ENCODE measurements at regions not wholly inside any gene's neighbourhood (a gene's known extent, or its start where the extent isn't known, plus 50 kb on each side); places are given as distances from the start of the nearest gene placed in this dataset.
"Not testable (repeated sequence)": the region's sequence is repeated elsewhere in the genome, so short reads cannot be mapped to it uniquely, and the experiment has no call there.

- DNase-seq (ENCODE audit: low spot score): no peak
Measured at GRCh38 chr7:93830141-93830925, 60.2 kb downstream of the TFPI2 start.

- DNase-seq (ENCODE audit: low spot score): no peak
Measured at GRCh38 chr7:93828260-93828659, 62.3 kb downstream of the TFPI2 start.

- DNase-seq (ENCODE audit: low spot score): no peak
Measured at GRCh38 chr7:93823621-93824020, 66.9 kb downstream of the TFPI2 start.

GRCh38 chr7:93821463-93821862, 69.1 kb downstream of the TFPI2 start:
- DNase-seq (ENCODE audit: low spot score): no peak

- no peak for DNase-seq (ENCODE audit: low spot score)
Measured at GRCh38 chr7:93819699-93820098, 70.9 kb downstream of the TFPI2 start.

GRCh38 chr7:93817526-93817925, 73.0 kb downstream of the TFPI2 start:
- no peak for DNase-seq (ENCODE audit: low spot score)

GRCh38 chr7:93817004-93817403, 73.5 kb downstream of the TFPI2 start:
- DNase-seq (ENCODE audit: low spot score): no peak

GRCh38 chr7:93813514-93813913, 77.0 kb downstream of the TFPI2 start:
- DNase-seq (ENCODE audit: low spot score): no peak

GRCh38 chr7:93812061-93812460, 78.5 kb downstream of the TFPI2 start:
- no peak for DNase-seq (ENCODE audit: low spot score)

GRCh38 chr7:93811198-93811597, 79.4 kb downstream of the TFPI2 start:
- no peak for DNase-seq (ENCODE audit: low spot score)

GRCh38 chr7:93810561-93810960, 80.0 kb downstream of the TFPI2 start:
- DNase-seq (ENCODE audit: low spot score): no peak

GRCh38 chr7:93804726-93805125, 85.8 kb downstream of the TFPI2 start:
- no peak for DNase-seq (ENCODE audit: low spot score)

- peak; percentile 32 for DNase-seq (ENCODE audit: low spot score)
Measured at GRCh38 chr7:93799750-93800357, 90.7 kb downstream of the TFPI2 start.

GRCh38 chr7:93793084-93793697, 97.4 kb downstream of the TFPI2 start:
- not testable (repeated sequence) for DNase-seq (ENCODE audit: low spot score)

- no peak for DNase-seq (ENCODE audit: low spot score)
Measured at GRCh38 chr7:93779115-93779514, 111.4 kb downstream of the TFPI2 start.

- DNase-seq (ENCODE audit: low spot score): no peak
Measured at GRCh38 chr7:93778384-93778783, 112.2 kb downstream of the TFPI2 start.

GRCh38 chr7:93773446-93773845, 117.1 kb downstream of the TFPI2 start:
- DNase-seq (ENCODE audit: low spot score): no peak

- DNase-seq (ENCODE audit: low spot score): no peak
Measured at GRCh38 chr7:93765475-93765874, 125.1 kb downstream of the TFPI2 start.

- DNase-seq (ENCODE audit: low spot score): no peak
Measured at GRCh38 chr7:93758631-93759030, 131.9 kb downstream of the TFPI2 start.

- DNase-seq (ENCODE audit: low spot score): no peak
Measured at GRCh38 chr7:93757426-93757825, 133.1 kb downstream of the TFPI2 start.

GRCh38 chr7:93756890-93757289, 133.7 kb downstream of the TFPI2 start:
- DNase-seq (ENCODE audit: low spot score): no peak

- no peak for DNase-seq (ENCODE audit: low spot score)
Measured at GRCh38 chr7:93751421-93751820, 139.1 kb downstream of the TFPI2 start.

- no peak for DNase-seq (ENCODE audit: low spot score)
Measured at GRCh38 chr7:93750986-93751385, 139.6 kb downstream of the TFPI2 start.

Data from HT-29 (cell line).